Mesothelial cell of epicardium (in vitro differentiated cells): ENCODE measurements at regions not wholly inside any gene's neighbourhood (a gene's known extent, or its start where the extent isn't known, plus 50 kb on each side); places are given as distances from the start of the nearest gene placed in this dataset.

Experiments
- DNase-seq, 2 experiments: peaks; one replicate each; pipeline ENCODE4 v3.0.0; 2021; ENCODE audit warnings: low spot score in 2 of 2; ENCODE audit not compliant: unreplicated experiment in 2 of 2
- H3K27ac Mint-ChIP-seq: 2 replicates; pipeline ENCODE4 v1.8.0; 2021; ENCODE audit warnings: mixed read lengths
- H3K27me3 Mint-ChIP-seq: 2 replicates; pipeline ENCODE4 v1.8.0; 2021; ENCODE audit warnings: low read depth, mixed read lengths
- H3K36me3 Mint-ChIP-seq: 2 replicates; pipeline ENCODE4 v1.8.0; 2021; ENCODE audit warnings: mixed read lengths
- H3K4me1 Mint-ChIP-seq: 2 replicates; pipeline ENCODE4 v1.8.0; 2021; ENCODE audit warnings: mixed read lengths
- H3K4me3 Mint-ChIP-seq: 2 replicates; pipeline ENCODE4 v1.8.0; 2021; ENCODE audit warnings: mild to moderate bottlenecking, moderate library complexity, mixed read lengths
- H3K9me3 Mint-ChIP-seq: 2 replicates; pipeline ENCODE4 v1.8.0; 2021; ENCODE audit warnings: mixed read lengths
- CTCF ChIP-seq: fragments of 200-600 bp; sonication (generic); IDR thresholded peaks from one replicate; pipeline ENCODE4 v1.5.0; 2021; ENCODE audit warnings: antibody characterized with exemption; ENCODE audit not compliant: unreplicated experiment

DNA sequence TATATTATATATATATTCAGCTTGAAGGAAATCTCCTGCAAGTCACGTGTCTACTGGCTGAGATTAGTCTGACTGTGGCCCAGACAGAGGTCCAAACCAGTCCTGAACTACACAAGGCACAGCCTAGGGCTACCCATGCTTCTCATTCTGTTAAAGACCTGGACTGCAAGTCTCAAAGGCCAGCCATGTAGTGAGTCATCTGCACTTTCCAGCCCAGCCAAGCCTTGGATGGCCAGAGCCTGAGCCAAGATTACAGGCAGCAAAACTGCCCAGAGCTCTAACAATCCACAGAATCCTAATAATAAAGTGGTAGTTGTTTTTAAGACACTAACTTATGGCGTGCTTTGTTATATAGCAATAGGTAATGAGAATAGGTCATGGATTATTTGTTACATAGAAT lies 259.6 kb downstream of the SS18 start:
- no peaks in the 10 kb centered on the region for H3K27me3 Mint-ChIP-seq
- no peak overlapping the region for H3K4me3 Mint-ChIP-seq
- H3K27ac Mint-ChIP-seq, result no peak overlapping the region
- DNase-seq, result no peak
- no peak for TF ChIP-seq CTCF
- H3K36me3 Mint-ChIP-seq, result no peaks in the 10 kb centered on the region
- peaks cover 28% of the 10 kb centered on the region for H3K4me1 Mint-ChIP-seq
- no peaks in the 10 kb centered on the region for H3K9me3 Mint-ChIP-seq

DNA sequence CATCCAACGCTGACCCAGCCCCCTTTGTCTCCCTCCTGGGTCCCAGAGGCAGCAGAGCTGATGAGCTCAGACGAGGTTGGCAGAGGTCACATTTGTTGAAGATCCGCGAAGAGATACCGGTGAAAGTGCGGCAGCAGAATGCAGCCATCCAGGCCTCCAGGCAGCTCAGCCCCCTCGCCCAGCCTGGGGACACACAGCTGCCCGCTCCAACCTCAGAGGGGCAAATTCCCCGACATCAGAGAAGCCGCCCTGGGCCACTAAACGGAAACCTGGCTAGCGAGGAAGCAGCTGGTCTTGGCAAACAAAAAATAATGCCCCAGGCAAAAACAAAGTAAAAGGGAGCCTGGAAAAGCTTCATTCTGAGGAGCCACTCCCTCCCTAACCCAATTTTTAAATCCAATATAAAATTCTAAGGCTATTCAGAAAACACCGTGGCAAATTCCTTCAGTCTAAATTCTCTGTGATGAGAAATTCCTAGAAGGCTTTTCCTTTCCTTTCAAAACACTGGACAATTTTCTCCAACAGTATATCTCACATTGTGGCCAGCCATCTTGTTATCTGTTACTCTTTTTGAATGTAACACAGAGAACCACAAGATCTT lies 262.4 kb downstream of the SS18 start:
- H3K4me1 Mint-ChIP-seq, result peaks cover 37% of the 10 kb centered on the region
- no peak for TF ChIP-seq CTCF
- H3K4me3 Mint-ChIP-seq, result peak overlapping the region; percentile 43
- peak overlapping the region; percentile 89 for H3K27ac Mint-ChIP-seq
- H3K36me3 Mint-ChIP-seq, result no peaks in the 10 kb centered on the region
- no peaks in the 10 kb centered on the region for H3K27me3 Mint-ChIP-seq
- no peak for DNase-seq
- peaks cover 4% of the 10 kb centered on the region for H3K9me3 Mint-ChIP-seq

DNA sequence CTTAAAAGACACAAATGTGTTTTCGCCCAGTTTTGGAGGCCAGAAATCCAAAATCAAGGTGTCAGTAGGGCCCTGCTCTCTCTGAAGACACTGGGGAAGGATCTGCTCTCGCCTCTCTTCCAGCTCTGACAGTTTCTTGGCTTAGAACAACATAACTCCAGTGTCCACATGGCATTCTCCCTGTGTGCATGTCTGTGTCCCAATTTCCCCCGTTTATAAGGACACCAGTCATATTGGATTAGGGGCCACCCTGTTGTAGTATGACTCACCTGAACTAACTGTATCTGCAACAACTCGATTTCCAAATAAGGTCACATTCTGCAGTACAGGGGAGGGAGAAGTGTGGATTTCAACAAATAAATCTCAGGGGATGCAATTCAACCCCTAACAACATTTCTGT lies 263.2 kb downstream of the SS18 start:
- Mint-ChIP-seq H3K36me3 (no peaks in the 10 kb centered on the region), H3K27me3 (no peaks in the 10 kb centered on the region), H3K27ac (peak overlapping the region; percentile 89), H3K9me3 (peaks cover 6% of the 10 kb centered on the region), H3K4me3 (no peak overlapping the region), H3K4me1 (peaks cover 37% of the 10 kb centered on the region)
- no peak for DNase-seq
- no peak for TF ChIP-seq CTCF

DNA sequence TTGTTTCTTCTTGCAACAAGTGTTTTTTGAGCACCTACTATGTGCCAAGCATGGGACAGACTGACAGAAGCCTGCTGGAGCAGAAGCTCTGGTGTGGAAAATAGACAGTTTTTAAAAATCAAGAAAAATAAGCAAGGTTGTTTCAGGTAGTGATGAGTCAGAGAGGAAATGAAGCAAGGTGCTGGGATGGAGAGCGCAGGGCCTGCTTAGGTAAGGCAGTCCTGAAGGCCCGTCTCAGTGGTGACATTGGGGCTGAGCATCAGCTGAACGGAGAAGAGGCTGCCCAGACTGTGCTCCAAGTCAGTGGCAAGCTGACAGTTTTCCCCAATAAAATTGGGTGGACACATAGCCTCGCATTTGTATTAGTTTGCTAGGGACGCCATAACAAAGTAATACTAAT lies 263.6 kb downstream of the SS18 start:
- no peak overlapping the region for H3K4me3 Mint-ChIP-seq
- H3K27ac Mint-ChIP-seq, result no peak overlapping the region
- TF ChIP-seq CTCF, result no peak
- H3K9me3 Mint-ChIP-seq, result peaks cover 6% of the 10 kb centered on the region
- H3K4me1 Mint-ChIP-seq, result peaks cover 37% of the 10 kb centered on the region
- H3K27me3 Mint-ChIP-seq, result no peaks in the 10 kb centered on the region
- no peaks in the 10 kb centered on the region for H3K36me3 Mint-ChIP-seq
- DNase-seq, result no peak

GRCh38 chr18:25825979-25826776 lies 264.2 kb downstream of the SS18 start:
- Mint-ChIP-seq H3K4me3 (no peak overlapping the region), H3K9me3 (peaks cover 6% of the 10 kb centered on the region), H3K27ac (peak overlapping the region; percentile 80), H3K4me1 (peaks cover 37% of the 10 kb centered on the region), H3K36me3 (no peaks in the 10 kb centered on the region), H3K27me3 (no peaks in the 10 kb centered on the region)
- TF ChIP-seq CTCF, result no peak
- no peak for DNase-seq
